Chondrocyte (in vitro differentiated cells): ENCODE measurements at regions not wholly inside any gene's neighbourhood (a gene's known extent, or its start where the extent isn't known, plus 50 kb on each side); places are given as distances from the start of the nearest gene placed in this dataset.

Source experiments
- DNase-seq: peaks from one replicate; pipeline ENCODE4 v3.0.0; 2021; ENCODE audit warnings: mixed read lengths, low spot score
- H3K27ac Mint-ChIP-seq: one replicate; pipeline ENCODE4 v1.8.0; 2021; ENCODE audit warnings: mild to moderate bottlenecking, moderate library complexity, mixed read lengths; ENCODE audit not compliant: unreplicated experiment
- H3K27me3 Mint-ChIP-seq: 2 replicates; pipeline ENCODE4 v1.8.0; 2021; ENCODE audit warnings: low read depth, mixed read lengths
- H3K36me3 Mint-ChIP-seq: 2 replicates; pipeline ENCODE4 v1.8.0; 2021; ENCODE audit warnings: low read depth, mixed read lengths
- H3K4me1 Mint-ChIP-seq: 2 replicates; pipeline ENCODE4 v1.8.0; 2021; ENCODE audit warnings: low read depth, mild to moderate bottlenecking, mixed read lengths
- H3K4me3 Mint-ChIP-seq: one replicate; pipeline ENCODE4 v1.8.0; 2021; ENCODE audit warnings: mild to moderate bottlenecking, moderate library complexity, mixed read lengths; ENCODE audit not compliant: unreplicated experiment
- H3K9me3 Mint-ChIP-seq: 2 replicates; pipeline ENCODE4 v1.8.0; 2021; ENCODE audit warnings: low read depth, mixed read lengths
- CTCF ChIP-seq: fragments of 200-600 bp; sonication (generic); IDR thresholded peaks from 2 replicates; pipeline ENCODE4 v1.5.0; 2021; ENCODE audit warnings: antibody characterized with exemption, mild to moderate bottlenecking, moderate library complexity

GRCh38 chr10:56586461-56586891 lies 225.4 kb upstream of the ZWINT start:
- TF ChIP-seq CTCF: no peak
- H3K9me3 Mint-ChIP-seq: no peaks in the 10 kb centered on the region
- no peak for DNase-seq
- H3K4me1 Mint-ChIP-seq: no peaks in the 10 kb centered on the region
- H3K27me3 Mint-ChIP-seq: peaks cover 2% of the 10 kb centered on the region
- no peaks in the 10 kb centered on the region for H3K36me3 Mint-ChIP-seq
- no peak overlapping the region for H3K27ac Mint-ChIP-seq
- no peak overlapping the region for H3K4me3 Mint-ChIP-seq

GRCh38 chr10:56585447-56586171 lies 224.6 kb upstream of the ZWINT start:
- no peak overlapping the region for H3K4me3 Mint-ChIP-seq
- TF ChIP-seq CTCF: no peak
- H3K36me3 Mint-ChIP-seq: no peaks in the 10 kb centered on the region
- peaks cover 2% of the 10 kb centered on the region for H3K27me3 Mint-ChIP-seq
- H3K27ac Mint-ChIP-seq: no peak overlapping the region
- H3K9me3 Mint-ChIP-seq: no peaks in the 10 kb centered on the region
- DNase-seq: no peak
- H3K4me1 Mint-ChIP-seq: no peaks in the 10 kb centered on the region

- TF ChIP-seq CTCF: no peak
- no peak overlapping the region for H3K4me3 Mint-ChIP-seq
- no peak for DNase-seq
- H3K9me3 Mint-ChIP-seq: no peaks in the 10 kb centered on the region
- H3K27me3 Mint-ChIP-seq: no peaks in the 10 kb centered on the region
- no peaks in the 10 kb centered on the region for H3K4me1 Mint-ChIP-seq
- H3K27ac Mint-ChIP-seq: no peak overlapping the region
- H3K36me3 Mint-ChIP-seq: no peaks in the 10 kb centered on the region
Measured at GRCh38 chr10:56583316-56583715, 222.3 kb upstream of the ZWINT start.

GRCh38 chr10:56567580-56567979 lies 206.5 kb upstream of the ZWINT start:
- Mint-ChIP-seq H3K27me3 (no peaks in the 10 kb centered on the region), H3K9me3 (peaks cover 9% of the 10 kb centered on the region), H3K27ac (no peak overlapping the region), H3K4me3 (no peak overlapping the region), H3K4me1 (no peaks in the 10 kb centered on the region), H3K36me3 (no peaks in the 10 kb centered on the region)
- DNase-seq: no peak
- no peak for TF ChIP-seq CTCF

GRCh38 chr10:56561336-56561735 lies 200.3 kb upstream of the ZWINT start:
- DNase-seq: no peak
- no peaks in the 10 kb centered on the region for H3K27me3 Mint-ChIP-seq
- no peak for TF ChIP-seq CTCF
- no peaks in the 10 kb centered on the region for H3K36me3 Mint-ChIP-seq
- no peaks in the 10 kb centered on the region for H3K4me1 Mint-ChIP-seq
- no peak overlapping the region for H3K27ac Mint-ChIP-seq
- no peak overlapping the region for H3K4me3 Mint-ChIP-seq
- H3K9me3 Mint-ChIP-seq: no peaks in the 10 kb centered on the region
